ENCODE measurements at regions not wholly inside any gene's neighbourhood (a gene's known extent, or its start where the extent isn't known, plus 50 kb on each side); places are given as distances from the start of the nearest gene placed in this dataset.

DNA sequence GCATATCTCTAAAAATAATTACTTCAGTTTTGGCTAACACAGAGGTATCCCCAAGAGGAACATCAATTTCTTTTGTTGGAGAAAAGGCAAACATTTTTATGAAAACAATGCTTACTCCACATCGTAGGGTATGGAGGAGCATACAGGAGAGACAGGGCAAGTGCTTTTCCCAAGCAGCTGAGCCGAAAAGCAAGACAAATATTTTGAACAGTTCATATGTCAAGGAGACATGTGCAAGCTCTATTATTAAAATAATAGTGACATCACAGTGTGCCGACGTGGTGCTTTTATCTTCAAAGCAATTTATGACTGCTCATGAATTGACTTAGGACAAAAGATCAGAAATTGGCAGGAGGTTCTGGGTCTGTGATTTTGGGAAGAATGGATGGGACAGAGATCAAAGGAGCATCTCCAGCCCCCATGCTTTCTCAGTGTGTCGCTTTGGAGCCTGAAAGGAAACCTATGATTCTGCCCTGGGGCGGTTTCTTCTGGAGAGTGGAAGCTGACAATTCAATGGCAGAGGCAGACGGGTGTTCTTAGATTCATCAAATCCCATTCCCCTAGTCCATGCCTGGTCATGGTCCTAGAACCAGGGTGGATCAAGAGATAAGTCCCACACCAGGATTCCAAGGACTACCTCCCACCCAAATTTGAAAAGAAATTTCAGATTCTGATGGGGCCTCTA lies 97.1 kb downstream of the JCAD start:
- no peak for DNase-seq

DNA sequence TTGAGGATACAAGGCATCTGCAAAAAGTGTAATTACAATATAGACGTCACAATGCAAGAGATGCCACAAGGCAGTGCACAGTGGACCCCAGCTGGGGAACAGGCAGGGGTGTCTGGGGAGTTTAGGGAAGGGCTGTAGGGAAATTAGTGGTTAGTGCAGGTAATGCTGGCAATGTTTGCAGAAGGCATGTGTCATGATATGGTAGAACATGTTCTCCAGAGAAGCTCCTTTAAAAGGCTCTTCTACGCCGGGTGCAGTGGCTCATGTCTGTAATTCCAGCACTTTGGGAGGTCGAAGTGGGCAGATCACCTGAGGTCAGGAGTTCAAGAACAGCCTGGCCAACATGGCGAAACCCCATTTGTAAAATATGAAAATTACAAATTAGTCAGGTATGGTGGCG lies 98.0 kb downstream of the JCAD start:
- no peak for DNase-seq

DNA sequence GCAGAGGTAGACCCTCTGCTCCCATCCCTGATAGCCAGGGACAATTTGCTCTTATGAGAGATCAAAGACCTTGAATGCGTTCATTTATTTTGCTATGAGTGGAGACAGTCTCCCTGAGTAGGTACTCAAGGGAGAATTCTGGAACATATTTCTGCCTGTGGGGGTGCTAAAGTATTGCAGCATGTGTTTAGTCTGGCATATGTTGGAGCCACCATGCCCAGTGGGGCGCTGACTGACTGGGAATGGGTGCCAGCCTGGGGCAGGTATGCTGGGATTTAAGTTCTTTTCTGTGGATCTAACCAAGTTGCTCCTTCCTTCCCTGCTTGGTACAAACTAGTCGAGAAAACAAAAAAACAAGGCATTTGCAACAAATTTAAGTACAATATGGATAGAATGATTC lies 99.1 kb downstream of the JCAD start:
- no peak for DNase-seq

DNA sequence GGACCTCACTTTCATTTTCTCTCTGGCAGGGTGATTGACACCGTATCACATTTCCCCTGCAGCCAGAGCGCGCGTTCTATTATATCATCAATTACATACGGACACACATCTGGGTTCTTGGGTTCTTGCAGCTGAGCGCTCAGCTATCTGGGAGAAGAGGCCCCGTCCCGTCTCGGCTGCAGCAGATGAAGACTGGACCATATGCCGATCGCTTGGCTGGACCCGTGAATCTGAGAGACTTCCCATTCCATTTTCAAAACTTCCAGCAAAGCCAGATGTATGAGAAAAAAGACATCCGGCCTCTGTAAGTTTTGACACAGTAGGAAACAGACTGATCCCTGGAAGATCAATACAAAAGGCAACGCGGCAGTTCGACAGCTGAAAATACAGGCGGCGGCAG lies 99.8 kb downstream of the JCAD start:
- DNase-seq = no peak

DNA sequence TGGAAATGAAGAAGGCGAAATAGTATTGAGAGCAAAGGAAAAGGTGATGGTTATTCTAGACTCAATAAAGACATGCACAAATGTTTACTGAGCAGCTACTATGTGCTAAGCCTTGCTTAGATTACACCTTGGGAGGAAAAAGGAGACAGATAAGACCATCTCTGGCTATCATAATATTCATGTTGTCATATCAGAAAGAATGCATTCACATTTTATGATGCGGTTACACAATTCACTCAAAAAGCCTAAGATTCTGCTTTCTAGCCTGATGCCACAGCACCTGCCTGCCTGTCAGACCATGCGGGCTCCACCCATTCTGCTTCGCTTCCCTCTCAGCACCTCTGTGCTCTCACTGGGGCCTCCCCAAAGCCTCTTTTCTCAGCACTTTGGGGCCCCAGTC lies 100.9 kb downstream of the JCAD start:
- peak; percentile 39 for DNase-seq

DNA sequence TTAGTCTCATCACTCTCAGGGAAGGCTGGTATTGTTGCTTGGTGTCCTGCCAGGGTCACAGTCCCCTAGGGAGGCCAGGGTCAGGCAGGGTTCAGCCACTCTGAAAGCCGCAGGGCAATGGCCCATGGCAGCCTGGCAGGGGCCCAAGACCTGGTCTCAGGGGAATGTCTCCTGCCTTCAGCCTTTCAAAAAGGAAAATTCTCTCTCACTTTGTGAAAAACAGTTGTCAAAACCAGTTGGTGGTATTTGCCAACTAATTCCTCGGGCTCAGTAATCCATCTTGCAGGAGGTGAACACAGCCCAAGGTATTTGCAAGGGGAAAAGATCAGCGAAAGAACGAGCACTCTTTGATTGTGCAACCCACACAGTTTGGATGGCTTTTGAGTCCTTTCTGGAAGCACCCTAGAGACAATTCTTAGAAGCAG lies 101.5 kb downstream of the JCAD start:
- DNase-seq = peak; percentile 49

DNA sequence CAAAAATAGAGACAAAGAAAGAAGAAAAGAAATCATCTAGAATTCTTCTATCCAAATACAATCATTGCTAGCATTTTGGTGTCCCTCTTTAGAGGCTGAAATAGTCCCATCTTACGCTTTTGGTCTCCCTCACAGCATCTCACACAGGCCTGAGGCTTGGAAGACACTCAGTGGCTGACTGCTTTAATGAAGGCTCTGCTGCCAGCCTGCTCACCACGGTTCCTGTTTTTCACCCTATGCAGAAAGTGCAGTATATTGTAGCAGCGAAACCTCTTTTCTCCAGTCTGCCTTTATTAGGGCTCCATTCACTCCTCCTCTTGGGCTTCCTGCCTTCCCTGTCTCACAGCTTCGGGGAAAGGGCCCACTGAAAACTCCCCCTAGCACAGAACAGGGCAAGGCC lies 102.2 kb downstream of the JCAD start:
- no peak for DNase-seq

DNA sequence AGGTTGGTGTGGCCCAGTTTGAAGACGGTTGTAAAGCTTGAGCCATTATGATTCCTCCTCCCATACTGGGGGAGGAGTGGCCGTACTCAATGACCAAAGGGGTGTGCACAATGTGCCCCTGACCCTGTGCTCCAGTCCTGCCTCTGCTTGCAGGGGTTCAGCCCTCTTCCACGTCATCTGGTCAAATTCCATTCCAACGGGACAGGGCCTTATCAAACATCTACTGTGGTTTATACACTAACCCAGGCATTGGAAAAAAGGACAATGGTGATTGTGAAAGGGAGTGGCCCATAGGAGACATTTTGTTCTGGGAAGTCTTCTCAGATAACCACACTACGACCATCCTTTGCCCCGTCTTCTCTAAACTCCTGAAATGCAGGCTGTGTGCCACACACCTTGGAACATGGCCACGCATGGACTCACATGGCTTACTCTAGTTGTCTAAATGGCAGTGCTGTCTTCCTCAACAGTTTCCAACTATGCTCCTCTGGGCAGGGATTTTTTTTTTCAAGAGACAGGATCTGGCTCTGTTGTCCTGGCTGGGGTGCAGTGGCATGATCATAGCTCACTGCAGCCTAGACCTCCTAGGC lies 103.0 kb downstream of the JCAD start:
- no peak for DNase-seq

DNA sequence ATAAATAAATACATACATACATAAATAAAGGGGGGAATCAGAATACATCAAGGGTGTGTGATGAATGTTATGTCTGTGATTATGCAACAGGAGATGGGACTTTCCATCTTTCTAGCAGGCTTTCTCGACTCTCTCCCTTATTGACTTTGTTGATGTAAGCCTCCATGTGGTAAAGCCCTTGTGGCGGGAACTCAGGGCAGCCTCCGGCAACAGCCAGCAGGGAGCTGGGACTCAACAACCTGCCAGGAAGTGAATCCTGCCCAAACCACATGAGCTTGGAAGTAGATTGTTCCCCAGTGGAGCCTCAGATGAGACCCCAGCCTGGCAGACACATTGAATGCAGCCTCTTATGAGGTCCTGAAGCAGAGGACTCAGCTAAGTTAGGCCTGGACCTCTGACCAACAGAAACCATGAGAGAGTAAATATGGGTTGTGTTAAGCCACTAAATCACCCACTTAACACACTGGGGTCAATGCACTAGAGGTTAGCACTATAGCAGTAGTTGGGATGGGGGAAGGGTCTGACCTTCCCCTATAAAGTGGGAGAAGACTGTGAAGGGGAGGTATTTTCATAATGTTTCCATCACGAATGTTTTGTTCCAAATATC lies 104.0 kb downstream of the JCAD start:
- peak; percentile 10 for DNase-seq

DNA sequence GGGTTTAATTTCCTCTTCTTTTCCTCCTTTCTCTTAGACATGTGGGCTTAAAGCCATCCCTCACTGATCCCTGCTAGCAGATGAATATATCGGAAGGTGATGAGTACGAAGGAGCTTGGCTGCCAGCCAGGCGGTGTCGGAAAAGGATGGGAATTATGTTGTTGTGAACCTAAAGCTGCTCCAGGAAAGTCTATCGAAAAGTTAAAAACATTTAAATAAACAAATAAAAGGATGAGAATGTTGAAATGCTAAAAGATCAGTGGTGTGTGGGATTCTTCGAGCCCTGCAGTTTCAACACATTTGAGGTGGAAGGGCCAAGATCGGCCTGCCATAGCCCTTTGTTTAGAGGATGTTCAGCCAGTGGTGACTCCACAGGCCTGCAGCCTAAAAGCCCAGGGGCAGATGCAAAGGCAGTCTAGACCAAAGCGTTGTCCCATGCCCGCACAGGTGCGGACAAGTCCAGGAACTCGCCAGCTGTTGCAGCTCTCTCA lies 107.9 kb downstream of the JCAD start:
- no peak for DNase-seq

DNA sequence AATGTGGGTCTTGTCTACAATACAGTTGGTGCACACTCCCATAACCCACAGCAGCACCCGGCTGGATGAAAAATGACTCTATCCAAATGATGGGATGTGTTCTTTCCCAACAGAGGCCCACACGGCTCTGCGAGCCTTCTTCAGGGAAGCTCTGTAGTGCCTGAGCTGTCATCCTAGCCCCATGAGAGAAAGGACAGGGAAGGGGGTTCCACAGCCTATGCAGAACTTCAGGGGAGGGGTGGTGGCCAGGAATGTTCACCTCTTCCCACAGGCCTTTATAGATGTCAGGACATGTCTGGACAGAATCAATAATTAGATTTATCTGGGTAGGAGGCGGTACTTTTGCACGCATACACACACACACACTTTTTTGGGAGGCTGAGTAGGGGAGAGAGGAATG lies 109.0 kb downstream of the JCAD start:
- no peak for DNase-seq

DNA sequence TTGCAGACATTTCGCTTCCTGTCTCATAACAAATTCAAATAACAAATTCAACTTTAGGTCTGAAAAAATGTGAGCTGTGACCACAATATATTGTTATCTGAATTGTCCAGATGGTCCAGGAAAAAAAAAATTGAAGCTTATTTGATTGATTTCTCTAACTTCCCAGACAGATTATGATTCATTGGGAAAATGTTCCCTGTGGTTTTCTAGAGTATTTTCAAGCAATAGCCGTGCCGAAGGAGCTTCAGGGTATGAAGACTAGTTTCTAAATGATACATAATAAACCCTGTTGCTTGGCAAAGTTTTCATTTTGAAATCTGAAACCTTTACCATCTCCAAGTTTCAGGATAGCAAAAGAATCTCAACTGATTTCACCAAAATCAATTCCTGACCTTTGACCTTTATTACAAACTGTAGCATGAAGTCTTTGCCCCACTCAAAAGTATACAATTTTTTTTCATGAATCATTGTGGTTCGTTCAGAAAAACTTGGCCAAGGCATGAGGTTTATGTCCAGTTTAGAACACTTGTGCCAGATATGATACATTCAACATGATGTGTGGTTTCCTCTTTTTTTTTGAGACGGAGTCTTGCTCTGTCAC lies 109.9 kb downstream of the JCAD start:
- peak; percentile 75 for DNase-seq

DNA sequence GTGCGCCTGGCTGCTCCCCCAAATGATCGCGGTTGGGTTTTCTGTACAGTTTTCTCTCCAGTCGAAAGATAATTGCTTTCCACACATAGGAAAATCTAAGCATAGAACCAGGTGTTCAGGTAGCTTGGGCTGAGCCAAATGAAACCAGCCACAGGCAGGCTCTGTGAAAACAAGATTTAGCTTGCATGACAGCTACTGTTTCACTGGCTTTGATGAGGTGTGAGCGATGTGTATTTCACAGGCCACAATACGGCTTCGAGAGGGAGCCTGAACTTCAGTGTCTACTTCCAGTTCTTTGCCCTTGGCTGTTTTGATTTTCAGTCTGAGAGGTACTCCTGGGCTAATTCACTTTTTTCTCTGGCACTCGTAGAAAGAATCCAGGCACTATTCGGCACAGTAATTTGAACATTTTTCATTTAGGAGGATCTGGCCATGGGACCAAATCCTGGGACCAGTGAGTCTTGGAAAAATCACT lies 110.5 kb downstream of the JCAD start:
- peak; percentile 11 for DNase-seq

DNA sequence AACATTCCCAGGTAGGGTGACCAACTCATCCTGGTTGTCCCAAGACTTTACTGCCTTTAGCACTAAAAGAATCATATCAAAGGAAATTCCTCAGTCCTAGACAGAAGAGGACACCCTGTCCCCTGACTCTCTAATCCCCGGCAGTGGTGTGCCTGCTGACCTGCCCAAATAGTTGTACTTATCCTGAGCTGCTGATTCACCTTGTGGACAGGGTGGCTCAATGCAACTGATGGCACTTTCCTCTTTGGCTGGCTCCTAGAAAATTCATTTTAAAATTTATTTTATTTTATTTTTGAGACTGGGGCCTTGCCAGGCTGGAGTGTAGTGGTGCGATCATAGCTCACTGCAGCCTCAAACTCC lies 111.7 kb downstream of the JCAD start:
- no peak for DNase-seq

DNA sequence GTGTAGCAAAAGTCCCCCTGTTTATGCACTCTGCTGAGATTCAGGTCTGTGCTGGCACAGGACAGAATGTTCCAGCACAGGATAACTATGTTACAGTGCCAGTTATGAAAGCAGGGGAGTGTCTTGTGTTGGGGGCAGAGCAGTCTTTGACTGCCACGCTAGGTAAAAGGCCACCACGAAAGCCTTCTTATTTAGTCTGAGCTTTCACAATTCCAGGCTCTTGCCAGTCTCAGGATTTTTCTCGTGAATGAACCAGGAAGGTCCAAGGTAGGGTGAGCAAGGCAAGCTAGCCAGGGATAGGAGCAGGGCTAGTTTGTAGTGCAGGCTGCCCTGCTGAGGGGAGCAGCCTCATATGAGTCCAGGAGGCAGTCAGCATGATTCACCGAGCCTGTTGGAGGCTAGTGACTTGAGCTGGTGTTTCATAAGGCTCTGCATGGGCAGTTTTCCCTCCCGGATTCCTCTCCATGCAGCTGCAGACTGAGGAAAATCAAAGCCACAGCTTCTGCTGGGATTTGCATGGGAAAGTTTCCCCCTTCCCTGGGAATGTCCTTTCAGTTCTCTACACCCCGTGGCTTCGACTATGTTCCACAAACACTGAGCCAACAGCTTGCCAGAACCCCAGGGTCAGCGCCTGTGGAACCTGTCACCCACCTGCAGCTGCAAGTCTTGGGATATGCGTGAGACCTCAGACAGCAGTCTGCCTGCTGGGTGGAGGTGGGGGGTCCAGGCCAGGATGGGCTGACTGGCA lies 112.3 kb downstream of the JCAD start:
- peak; percentile 72 for DNase-seq

DNA sequence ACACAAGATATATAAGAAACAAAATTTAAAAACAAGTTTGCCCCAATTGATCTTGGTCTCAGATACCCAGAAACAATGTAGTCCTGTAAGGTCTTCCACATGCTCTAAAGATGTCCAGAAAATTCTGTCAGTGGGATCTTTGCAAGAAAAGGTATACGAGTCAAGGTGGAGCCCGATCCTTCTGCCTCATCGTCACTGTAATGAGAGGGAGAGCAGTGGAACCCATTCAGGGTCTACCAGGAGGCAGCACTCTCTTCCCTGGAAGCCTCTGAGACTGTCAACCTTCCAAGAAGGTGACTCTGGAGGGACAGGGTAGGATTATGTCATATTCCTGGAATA lies 112.8 kb downstream of the JCAD start:
- no peak for DNase-seq

DNA sequence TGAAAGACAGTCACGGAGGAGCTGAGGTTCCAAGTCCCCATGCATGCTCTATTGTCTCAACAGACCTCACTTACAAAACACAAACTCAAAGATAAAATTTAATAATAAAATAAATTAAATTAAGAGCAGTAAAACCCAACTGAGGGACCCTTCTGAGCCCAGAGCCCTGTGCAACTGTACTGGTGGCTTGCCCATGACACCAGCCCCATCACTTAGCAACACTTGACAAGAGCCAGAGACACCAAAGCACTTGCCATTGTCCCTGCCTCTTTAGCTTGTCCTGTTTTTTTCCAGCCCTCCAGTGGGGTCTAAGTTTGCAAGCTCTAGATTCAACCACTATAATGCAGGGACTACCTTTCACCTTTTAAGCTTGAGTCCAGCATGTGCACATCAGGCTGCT lies 117.9 kb downstream of the JCAD start:
- no peak for DNase-seq

DNA sequence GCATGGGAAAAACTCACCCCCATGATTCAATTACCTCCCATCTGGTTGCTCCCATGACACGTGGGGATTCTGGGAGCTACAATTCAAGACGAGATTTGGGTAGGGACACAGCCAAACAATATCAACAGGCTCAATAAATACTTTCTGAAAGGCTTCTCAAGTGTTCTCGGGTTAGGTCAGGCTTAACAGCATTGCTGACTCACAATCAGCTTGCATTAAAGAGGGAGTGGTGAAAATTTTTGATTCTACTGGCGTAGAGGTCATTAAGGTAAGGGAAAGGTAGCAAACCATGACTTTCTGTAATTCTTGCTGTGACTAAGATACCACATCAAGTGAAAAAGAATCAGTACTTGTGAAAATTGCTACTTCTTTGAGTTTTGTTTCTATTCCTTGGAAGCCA lies 126.4 kb downstream of the JCAD start:
- no peak for DNase-seq

DNA sequence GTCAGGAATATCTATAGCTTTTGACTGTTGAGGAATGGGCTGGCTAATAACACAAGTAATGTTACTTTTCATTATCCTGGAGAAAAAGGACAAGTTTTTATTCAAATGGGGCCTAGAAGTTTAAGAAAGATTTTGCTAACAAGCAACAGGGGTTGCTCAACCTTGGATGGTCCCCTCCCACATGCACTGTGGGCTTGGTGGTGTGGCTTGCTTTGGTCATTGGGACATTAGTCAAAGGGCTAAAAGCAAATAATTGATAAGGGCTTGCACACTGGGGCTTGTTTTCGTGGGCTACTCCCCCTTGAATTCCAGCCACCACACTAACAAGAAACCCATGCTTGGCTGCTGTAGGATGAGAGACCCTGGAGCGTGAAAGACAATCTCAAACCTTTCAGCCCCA lies 127.6 kb downstream of the JCAD start:
- DNase-seq = no peak

DNA sequence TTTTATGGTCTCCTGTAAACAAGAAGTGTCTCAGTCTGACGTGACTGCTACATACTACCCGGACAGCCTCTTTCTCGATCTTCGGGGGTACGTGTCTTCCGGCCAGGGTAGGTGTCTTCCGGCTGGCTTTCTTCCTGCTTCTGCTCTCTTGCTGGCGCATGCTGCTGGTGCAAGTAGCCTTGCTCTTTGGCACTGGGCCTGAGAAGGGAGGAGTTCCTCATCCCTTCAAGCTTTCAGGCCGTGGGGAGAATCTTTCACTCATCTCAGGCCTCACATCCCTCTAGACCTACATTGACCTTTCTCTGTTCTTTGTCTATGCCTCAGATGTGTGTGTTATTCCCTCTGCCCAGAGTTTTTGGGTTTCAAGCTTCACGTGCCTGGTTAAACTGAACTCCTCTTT lies 130.4 kb downstream of the JCAD start:
- DNase-seq = no peak

DNA sequence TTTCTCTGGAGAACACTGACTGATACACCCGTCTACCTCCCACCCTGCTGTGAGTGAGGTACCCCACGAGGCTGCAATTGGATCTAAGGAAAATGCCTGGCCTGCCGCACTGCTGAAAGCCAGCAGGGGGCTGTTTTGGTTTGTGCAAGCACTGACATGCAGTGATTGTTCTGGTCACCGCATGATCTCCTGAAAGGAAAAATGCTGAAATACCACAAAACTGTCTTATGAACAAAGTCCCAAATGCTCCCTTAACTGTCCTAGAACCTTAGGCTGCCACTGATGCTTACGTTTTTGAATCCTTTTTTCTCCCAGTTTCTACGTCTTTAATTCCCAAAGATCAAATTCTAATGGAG lies 132.7 kb downstream of the JCAD start:
- DNase-seq = no peak

DNA sequence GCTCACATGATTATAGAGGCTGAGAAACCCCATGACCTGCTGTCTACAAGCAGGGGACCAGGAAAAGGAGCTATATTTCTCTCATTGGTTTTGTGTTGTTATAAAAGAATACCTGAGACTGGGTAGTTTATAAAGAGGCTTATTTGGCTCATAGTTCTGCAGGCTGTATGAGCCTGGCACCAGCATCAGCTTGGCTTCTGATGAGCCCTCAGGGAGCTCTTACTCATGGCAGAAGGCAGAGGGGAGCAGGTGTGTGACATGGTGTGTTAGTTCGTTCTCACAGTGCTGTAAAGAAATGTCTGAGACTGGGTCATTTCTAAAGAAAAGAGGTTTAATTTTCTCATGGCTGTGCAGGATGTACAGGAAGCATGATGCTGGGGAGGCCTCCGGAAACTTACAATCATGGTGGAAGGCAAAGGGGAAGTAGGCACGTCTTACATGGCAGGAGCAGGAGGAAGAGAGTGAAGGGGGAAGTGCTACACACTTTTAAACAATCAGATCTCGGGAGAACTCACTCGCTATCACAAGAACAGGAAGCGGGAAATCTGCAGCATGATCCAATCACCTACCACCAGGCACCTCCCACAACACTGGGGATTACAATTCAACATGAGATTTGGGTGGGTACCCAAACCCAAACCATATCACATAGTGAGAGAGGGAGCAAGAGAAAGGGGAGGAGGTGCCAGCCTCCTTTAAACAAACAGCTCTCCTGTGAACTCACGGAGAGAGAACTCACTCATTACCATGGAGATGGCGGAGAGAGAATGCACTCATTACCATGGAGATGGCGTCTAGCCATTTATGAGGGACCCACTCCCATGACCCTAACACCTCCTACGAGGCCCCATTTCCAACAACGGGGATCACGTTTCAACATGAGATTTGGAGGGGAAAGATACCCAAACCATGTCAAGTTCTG lies 133.4 kb downstream of the JCAD start:
- DNase-seq = no peak

Measured in NCI-H226 (cell line).